Mesodermal cell (in vitro differentiated cells): ENCODE measurements at regions not wholly inside any gene's neighbourhood (a gene's known extent, or its start where the extent isn't known, plus 50 kb on each side); places are given as distances from the start of the nearest gene placed in this dataset.

Experiments used
- H3K27ac ChIP-seq: 2 replicates; pipeline ENCODE4 v1.7.0; 2013; ENCODE audit warnings: mild to moderate bottlenecking, low read depth, low read length, moderate library complexity; ENCODE audit not compliant: severe bottlenecking
- H3K36me3 ChIP-seq: 2 replicates; pipeline ENCODE4 v1.7.1; 2013; ENCODE audit warnings: mild to moderate bottlenecking, low read length, moderate library complexity; ENCODE audit not compliant: control insufficient read depth, insufficient read depth
- H3K4me1 ChIP-seq: one replicate; pipeline ENCODE4 v1.7.1; 2013; ENCODE audit warnings: mild to moderate bottlenecking, low read length; ENCODE audit not compliant: insufficient read depth, control insufficient read depth, poor library complexity, severe bottlenecking
- H3K4me3 ChIP-seq: 2 replicates; pipeline ENCODE4 v1.7.0; 2013; ENCODE audit warnings: low read length, control low read depth, mild to moderate bottlenecking; ENCODE audit not compliant: insufficient read depth, poor library complexity, severe bottlenecking; ENCODE audit errors: extremely low read depth
- H3K9me3 ChIP-seq: 2 replicates; pipeline ENCODE4 v1.7.1; 2013; ENCODE audit warnings: mild to moderate bottlenecking, low read length, moderate library complexity; ENCODE audit not compliant: control insufficient read depth
- WGBS, 2 experiments: methylation state at CpG; one replicate each; pipeline ENCODE4 v1.1.5; 2013; ENCODE audit warnings: missing lambda C conversion rate in 2 of 2; ENCODE audit not compliant: insufficient coverage in 2 of 2; 5-methylcytosine and 5-hydroxymethylcytosine counted together

- Histone ChIP-seq H3K36me3 (no peaks in the 10 kb centered on the region), H3K4me3 (no peak overlapping the region), H3K9me3 (no peaks in the 10 kb centered on the region), H3K27ac (no peak overlapping the region), H3K4me1 (peaks cover 7% of the 10 kb centered on the region)
- WGBS, 2 experiments: no CpG with 5 or more reads among the region's 1 CpG
These were observed 84.0 kb downstream of the ELAPOR2 start for GRCh38 chr7:86975449-86975848.

GRCh38 chr7:86972072-86972471, 87.4 kb downstream of the ELAPOR2 start:
- Histone ChIP-seq H3K36me3 (no peaks in the 10 kb centered on the region), H3K9me3 (no peaks in the 10 kb centered on the region), H3K4me3 (no peak overlapping the region), H3K27ac (no peak overlapping the region), H3K4me1 (peaks cover 4% of the 10 kb centered on the region)
- 86 to 100% methylated on average over 1 to 2 of the region's 2 CpGs for WGBS, 2 experiments

DNA sequence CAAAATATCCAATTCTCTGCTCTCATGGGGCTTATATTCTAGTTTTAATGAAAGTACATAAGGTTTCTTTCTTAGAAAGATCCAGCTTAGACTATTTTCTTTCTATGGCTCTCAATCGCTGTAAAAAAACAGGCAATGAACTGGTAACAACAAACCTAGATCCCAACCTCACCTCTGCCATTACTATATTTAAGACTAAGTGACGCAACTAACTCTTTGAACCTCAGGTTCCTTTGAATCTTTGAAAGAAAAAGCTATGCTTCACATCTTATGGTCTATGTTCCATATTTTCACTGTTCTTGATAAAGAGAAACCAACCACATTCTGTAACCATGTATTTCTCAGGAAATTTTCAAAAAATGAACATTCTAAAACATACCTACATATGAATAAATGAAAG, 88.5 kb downstream of the ELAPOR2 start:
- H3K36me3 ChIP-seq: no peaks in the 10 kb centered on the region
- H3K4me3 ChIP-seq: no peak overlapping the region
- H3K27ac ChIP-seq: no peak overlapping the region
- WGBS, 2 experiments: 92 to 94% methylated on average over 2 of the region's 2 CpGs
- H3K9me3 ChIP-seq: no peaks in the 10 kb centered on the region
- peaks cover 6% of the 10 kb centered on the region for H3K4me1 ChIP-seq

DNA sequence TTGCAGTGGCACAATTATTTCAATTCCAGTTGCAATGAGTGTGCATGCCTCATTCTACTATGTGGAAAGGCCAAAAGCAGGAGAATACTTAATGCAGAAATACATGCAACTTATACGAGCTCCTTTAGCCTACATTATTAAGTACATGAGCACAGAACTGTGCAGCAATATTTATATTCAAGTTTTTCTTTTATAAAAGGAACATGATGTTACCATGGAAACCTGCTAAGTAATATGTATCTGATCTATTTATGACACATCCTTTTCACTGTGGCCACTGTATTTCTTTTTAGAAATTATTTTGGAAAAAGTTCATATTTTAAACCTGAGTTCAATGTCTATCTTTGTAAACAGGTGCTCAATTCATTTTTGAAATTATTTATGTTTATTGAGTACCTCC, 88.9 kb downstream of the ELAPOR2 start:
- H3K36me3 ChIP-seq: no peaks in the 10 kb centered on the region
- H3K27ac ChIP-seq: no peak overlapping the region
- peaks cover 7% of the 10 kb centered on the region for H3K4me1 ChIP-seq
- no peaks in the 10 kb centered on the region for H3K9me3 ChIP-seq
- no CpG with 5 or more reads among the region's 1 CpG for WGBS, 2 experiments
- no peak overlapping the region for H3K4me3 ChIP-seq

- H3K36me3 ChIP-seq: no peaks in the 10 kb centered on the region
- WGBS, 2 experiments: no CpG with 5 or more reads among the region's 1 CpG
- no peaks in the 10 kb centered on the region for H3K9me3 ChIP-seq
- no peak overlapping the region for H3K27ac ChIP-seq
- H3K4me1 ChIP-seq: peaks cover 12% of the 10 kb centered on the region
- H3K4me3 ChIP-seq: no peak overlapping the region
These were observed 89.6 kb downstream of the ELAPOR2 start for GRCh38 chr7:86969865-86970264.

GRCh38 chr7:86968618-86969017, 90.8 kb downstream of the ELAPOR2 start:
- no peak overlapping the region for H3K4me3 ChIP-seq
- H3K4me1 ChIP-seq: peaks cover 25% of the 10 kb centered on the region
- no peaks in the 10 kb centered on the region for H3K9me3 ChIP-seq
- H3K27ac ChIP-seq: no peak overlapping the region
- H3K36me3 ChIP-seq: no peaks in the 10 kb centered on the region

GRCh38 chr7:86966916-86967315, 92.5 kb downstream of the ELAPOR2 start:
- Histone ChIP-seq H3K4me1 (peaks cover 37% of the 10 kb centered on the region), H3K27ac (no peak overlapping the region), H3K9me3 (no peaks in the 10 kb centered on the region), H3K4me3 (no peak overlapping the region), H3K36me3 (no peaks in the 10 kb centered on the region)
- WGBS, 2 experiments: no CpG with 5 or more reads among the region's 2 CpGs

- Histone ChIP-seq H3K4me1 (peaks cover 39% of the 10 kb centered on the region), H3K27ac (no peak overlapping the region), H3K36me3 (no peaks in the 10 kb centered on the region), H3K9me3 (no peaks in the 10 kb centered on the region), H3K4me3 (no peak overlapping the region)
- 78 to 82% methylated on average over 2 of the region's 2 CpGs for WGBS, 2 experiments
These were observed 93.7 kb downstream of the ELAPOR2 start for GRCh38 chr7:86965727-86966120.

- no peaks in the 10 kb centered on the region for H3K9me3 ChIP-seq
- peaks cover 39% of the 10 kb centered on the region for H3K4me1 ChIP-seq
- peak overlapping the region; percentile 54 for H3K27ac ChIP-seq
- WGBS, 2 experiments: 60 to 62% methylated on average over 1 to 3 of the region's 4 CpGs
- H3K4me3 ChIP-seq: no peak overlapping the region
- no peaks in the 10 kb centered on the region for H3K36me3 ChIP-seq
These were observed 94.3 kb downstream of the ELAPOR2 start for GRCh38 chr7:86964973-86965726.

DNA sequence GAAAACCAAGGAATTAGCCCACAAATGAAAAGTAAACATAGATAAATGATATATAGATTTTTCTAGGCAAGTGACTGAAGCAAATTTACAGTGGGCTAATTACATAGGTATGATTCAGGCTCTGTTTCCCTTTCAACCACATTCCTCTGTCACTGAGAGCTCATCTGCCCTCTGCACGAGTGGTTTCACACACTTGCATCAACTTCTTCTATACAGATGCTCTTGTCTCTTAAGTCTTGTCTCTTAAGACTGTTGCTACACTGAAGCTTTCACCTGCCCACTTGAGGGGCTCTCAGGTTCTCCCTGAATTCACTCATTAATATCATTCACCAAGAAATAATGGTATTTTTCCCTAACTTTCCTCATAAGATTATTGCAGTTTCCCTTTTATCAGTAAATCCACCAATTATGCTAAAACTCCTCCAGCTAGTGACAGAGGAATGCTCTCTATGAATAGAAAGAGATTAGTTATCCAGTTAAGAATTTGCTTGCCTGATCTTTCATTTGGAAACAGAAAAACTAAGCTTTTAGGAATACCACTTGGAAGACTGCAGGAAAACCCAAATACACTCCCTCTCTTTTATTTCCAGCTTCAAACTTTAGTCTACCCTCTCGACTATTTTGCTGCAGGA, 95.7 kb downstream of the ELAPOR2 start:
- Histone ChIP-seq H3K27ac (peak overlapping the region; percentile 79), H3K4me1 (peaks cover 39% of the 10 kb centered on the region), H3K9me3 (peaks cover 8% of the 10 kb centered on the region), H3K4me3 (no peak overlapping the region), H3K36me3 (peaks cover 3% of the 10 kb centered on the region)
- 53 to 58% methylated on average over 1 of the region's 2 CpGs for WGBS, 2 experiments

DNA sequence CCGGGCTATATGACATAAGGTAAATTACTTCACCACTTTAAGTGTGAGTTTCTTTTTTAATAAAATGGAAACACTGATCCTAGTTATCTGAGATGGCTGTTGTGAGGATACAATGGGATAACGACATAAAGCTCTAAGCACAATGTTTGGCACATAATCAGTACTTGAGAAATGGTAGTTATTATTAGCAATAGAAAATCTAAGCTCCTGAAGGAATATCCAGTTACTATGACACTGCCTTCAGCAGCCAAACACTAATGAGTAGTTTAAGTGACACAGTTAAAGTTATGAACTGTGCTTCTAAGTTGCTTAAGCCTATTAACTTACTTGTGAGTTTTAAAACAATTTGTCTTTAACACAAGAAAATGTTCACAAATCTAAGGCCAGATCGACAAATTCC, 96.8 kb downstream of the ELAPOR2 start:
- Histone ChIP-seq H3K4me3 (no peak overlapping the region), H3K4me1 (peaks cover 39% of the 10 kb centered on the region), H3K27ac (no peak overlapping the region), H3K9me3 (peaks cover 8% of the 10 kb centered on the region), H3K36me3 (peaks cover 3% of the 10 kb centered on the region)
- WGBS, 2 experiments: 86% methylated on average over 1 of the region's 3 CpGs; no CpG with 5 or more reads in 1 of the 2 experiments
